HG03280 (cell line): ENCODE measurements at regions not wholly inside any gene's neighbourhood (a gene's known extent, or its start where the extent isn't known, plus 50 kb on each side); places are given as distances from the start of the nearest gene placed in this dataset.

Experiments used
- ATAC-seq: cut with Tn5 transposase; IDR thresholded peaks from one replicate; pipeline ENCODE4 v1.9.1; 2021; ENCODE audit warnings: mild to moderate bottlenecking, moderate library complexity; ENCODE audit not compliant: unreplicated experiment

DNA sequence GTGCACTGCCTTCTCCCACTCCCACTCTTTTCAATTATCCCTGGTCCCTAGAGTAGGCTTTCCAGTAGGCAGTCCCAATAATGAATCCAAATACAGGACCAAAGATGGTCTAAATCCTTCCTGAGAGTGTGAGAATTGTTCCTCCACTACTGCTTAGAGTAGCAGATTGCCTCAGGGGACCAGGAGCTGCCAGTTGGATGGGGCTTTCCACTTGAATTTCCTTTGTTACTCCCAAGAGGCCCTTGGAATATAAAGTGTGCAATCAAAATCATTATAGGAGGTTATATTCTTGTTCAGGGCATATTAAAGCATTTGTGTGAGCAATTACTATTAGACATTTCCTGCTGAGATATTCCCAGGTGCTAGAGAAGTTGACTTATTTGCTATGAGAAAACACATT is 156.6 kb upstream of the TLL1 start:
- ATAC-seq = no peak

DNA sequence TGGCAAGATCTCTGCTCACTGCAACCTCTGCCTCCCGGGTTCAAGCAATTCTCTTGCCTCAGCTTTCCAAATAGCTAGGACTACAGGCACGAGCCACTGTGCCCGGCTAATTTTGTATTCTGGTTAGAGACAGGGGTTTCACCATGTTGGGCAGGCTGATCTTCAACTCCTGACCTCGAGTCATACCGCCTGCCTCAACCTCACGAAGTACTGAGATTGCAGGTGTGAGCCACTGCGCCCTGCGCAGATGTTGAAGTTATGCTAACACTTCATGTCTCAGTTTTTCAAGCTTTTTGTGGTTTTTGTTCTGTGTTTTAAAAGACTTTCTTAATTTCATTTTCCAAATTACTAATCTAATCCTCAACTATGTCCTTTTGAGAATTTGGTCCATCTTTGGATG is 154.4 kb upstream of the TLL1 start:
- ATAC-seq = peak; percentile 61

DNA sequence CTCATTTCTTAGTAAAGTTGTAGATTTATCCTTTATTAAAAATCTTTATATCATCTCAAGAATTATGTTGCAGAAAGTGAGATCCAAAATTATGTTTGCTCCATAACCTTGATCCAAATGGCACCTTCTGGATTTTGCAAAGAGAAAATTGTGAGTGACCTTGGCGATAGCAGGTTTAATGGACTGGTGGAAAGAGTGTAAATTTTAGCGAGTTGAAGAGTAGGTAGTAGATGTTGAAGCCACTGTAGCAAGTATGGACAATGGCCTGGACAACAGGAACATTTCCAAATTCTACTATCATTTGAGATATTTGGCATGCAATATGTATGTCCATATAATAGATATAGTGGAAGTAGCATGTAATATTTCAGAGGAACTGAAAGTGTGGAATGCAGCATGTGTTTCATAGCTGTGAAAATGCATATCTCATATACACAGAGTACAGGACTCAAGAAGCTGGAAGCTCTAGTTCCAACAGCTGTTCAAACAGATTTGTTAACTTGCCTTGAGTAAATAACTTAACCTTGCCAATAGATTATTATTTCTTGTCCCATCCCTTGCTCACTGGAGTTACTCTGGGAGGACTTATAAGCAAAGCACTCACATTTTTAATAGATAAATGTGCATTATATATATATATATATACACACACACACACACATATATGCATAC is 152.5 kb upstream of the TLL1 start:
- no peak for ATAC-seq

DNA sequence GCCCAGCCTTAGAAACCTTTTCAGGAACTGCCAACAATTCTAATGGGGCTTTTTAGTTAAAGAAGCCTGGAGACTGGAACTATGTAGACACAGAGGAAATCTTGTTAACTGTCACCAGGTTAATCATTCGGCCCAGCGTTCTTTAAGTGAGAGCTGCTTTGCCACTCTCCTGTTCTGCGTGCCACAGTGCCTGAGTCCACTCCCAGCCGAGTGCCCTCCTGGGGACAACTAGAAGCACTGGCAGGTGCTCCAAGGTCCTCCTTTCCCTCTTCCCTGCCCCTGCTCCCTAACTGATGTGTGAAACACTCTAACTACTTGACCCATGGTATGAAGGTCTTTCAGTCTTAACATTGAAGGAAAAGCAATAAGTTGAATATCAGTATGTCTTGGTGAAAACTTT is 151.2 kb upstream of the TLL1 start:
- no peak for ATAC-seq

DNA sequence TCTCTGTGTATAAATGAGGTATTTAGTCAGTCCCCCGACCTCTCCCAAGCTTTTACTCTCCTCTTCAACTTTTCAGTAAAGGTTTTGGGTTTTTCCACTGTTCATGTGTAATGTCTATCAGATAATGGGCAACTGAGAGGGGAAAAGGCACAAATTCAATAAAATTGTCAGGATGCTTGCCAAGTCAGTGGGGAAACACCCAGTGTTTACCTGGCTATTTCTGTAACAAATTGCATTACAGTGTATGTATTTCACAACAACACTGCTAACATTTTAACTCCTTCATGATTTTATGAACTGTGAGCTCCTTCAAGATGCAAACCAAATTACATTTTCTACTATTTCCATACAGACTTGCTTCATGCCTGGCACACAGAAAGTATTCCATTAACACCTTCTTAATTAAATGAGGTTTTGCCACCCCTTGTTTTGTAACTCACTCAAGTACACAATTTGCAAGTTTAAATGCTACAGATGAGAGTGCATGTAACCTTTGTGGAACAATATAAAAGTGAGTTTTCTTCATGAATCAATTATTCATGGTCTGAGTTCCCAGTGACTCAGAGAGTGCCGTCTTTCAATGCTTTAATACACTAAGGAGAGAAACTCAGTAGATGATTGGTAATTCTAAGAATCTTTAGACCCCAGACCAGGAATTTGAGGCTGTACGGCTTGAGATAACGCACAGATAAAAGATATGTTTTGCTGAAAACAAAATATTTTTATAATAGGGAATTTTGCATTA is 149.8 kb upstream of the TLL1 start:
- no peak for ATAC-seq

DNA sequence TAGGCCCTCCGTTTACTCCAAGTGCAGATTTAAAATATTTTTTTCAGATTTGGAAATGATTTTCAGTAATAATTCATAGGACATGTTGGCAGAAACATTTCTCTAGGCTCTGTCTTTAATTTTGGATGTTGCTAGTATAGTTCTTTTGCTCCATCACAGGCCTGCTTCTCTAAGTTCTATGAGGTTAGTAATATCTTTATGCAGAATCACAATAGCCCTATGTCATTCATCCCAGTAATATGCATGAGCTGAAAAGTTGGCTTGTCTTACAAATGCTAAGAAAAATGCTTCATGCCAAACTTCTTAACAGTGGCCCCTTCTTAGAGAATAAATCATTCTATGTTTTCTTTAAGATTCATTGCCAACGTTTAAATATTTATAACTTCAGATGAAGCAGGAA is 148.3 kb upstream of the TLL1 start:
- no peak for ATAC-seq

DNA sequence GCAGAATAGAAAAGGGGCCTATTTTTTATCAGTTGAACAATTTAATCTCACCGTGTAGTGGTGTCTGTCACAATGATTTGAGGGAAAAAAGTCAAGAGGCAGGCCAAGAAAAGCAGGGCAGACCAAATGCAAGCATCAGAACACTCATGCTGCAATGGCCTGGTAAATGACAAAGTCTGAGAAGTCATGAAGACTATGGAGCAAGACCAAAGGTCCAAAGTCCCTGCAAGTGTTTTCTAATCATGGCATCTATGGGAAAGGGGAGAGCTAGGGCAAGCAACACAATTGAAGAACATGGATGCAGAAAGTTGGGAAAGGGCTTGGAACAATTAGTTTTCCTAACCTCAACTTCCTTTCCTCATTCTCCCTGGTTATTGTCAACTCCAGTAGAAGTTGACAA is 147.7 kb upstream of the TLL1 start:
- ATAC-seq = no peak

DNA sequence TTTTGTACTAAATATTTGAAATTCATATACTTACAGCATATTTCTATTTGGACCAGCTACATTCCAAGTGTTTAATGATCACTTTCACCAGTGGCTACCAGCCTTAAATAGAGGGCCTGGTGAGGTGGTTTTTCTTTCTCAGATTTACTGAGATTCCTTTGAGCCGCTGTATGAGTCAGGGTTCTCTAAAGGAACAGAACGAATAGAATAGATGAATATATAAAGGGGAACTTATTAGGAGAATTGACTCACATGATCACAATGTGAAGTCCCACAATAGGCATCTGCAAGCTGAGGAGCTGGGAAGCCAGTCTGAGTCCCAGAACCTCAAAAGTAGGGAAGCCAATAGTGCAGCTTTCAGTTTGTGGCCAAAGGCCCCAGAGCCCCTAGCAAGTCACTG is 146.2 kb upstream of the TLL1 start:
- ATAC-seq = no peak

DNA sequence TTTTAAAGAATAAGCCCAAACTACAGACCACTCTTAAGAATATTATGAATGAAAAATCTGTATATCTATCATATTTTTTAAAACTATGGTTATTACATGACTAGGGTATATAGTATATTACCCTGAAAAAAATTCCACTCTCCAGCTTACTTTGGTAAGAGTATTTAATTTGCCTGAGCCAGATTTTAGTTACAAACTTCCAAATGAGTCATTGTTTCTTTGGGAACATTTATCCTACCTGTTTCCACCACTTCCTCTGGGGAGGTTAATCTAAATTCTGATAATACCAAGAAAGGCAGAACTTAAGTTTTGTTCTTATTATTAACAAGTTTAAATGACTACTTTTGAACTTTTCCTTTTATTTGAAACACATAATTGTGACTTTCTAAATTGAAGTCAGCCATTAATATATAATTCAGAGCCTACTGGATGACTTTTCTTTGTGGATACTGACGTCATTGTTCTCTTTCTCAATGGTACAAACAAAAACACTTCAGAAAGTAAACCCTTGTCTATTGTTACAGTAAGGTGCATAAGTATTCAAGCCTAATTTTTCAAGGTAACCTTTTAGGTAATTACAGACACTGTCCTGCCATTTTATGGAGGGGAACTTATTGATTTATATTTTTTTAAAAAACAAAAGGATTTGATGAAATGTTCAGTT is 135.6 kb upstream of the TLL1 start:
- ATAC-seq = no peak

DNA sequence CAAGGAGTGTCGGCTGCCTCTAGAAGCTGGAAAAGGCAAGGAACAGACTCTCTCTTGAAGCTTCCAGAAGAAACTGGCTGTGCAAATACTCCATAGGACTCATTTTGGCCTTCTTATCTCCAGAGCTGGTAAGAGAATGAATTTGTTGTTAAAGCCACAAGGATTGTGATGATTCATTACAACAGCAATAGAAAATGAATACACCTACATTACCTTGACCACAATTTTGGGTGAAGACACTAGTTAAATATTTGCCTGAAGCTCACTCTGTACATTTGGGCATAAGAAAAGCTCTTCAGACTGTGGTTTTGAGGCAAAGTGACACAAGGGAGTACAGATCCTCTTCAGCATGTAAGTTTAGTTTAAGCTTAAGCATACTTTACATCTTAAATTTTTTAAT is 134.5 kb upstream of the TLL1 start:
- no peak for ATAC-seq

DNA sequence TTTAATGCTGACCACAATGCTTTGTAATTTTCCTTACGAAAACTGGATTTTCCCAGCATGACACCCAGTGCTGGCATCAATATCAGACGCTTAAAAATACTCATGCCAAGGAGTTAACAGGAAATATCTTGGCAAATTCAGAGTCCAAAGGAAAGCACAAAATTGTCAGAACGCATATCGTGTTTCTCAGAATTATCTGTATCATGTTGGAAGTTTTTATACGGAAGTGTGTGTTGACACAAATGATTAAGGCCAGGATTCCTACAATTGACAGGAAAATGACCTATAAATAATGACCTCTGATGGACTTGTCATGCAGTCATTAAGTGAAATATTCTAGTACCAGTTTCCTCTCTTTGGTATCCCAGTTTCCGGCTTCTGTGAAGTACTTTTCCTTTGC is 132.1 kb upstream of the TLL1 start:
- no peak for ATAC-seq

DNA sequence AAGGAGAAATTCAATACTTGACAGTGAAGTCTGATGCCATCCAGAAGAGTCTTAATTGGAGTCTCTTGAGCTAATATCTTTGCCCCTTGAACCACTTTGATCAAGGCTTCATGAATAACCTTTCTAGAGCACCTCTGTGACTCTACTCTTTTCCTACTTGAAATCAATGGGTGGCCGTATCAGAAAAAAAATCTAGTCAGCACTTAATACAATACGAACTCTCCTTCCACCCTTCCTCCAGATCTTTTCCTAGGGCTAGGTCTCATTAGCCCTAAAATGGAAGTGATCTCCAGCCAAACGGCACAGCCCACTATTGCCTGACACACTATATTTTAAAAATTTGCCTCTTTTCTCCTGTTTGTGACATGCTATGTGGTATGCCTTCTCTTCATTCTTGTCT is 129.6 kb upstream of the TLL1 start:
- no peak for ATAC-seq

DNA sequence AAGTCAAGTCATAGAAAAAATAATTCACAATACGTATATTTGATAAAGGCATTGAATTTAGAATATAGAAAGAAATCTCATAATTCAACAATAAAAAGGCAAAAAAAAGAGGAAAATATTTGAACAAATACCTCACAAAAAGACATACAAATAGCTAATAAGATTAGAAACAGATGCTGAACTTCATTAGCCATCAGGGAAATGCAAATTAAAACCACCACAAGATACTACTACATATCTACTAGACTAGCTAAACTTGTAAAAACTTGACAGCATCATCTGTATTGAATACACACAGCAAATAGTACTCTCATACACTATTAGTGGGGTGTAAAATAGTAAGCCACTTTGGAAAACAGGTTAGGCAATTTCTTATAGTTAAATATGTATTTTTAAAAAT is 128.7 kb upstream of the TLL1 start:
- ATAC-seq = no peak

DNA sequence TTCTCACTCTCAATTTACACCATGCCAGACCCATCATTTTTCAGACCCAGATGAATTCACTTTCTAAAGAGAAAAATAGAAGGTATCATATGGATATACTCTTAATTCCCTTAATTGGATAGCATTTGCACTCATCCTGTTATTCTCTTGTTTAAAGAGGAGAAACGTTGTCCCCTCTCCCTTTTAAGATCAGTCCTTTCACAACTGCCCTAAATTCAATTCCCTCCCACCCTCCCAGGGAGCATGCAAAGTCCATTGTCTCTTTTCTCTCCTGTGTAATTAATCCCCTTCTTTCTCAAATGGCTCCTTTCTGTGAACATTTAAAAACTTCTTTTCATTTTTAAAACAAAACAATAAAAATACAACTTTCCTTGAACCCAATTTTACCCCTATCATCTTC is 124.7 kb upstream of the TLL1 start:
- ATAC-seq = no peak

DNA sequence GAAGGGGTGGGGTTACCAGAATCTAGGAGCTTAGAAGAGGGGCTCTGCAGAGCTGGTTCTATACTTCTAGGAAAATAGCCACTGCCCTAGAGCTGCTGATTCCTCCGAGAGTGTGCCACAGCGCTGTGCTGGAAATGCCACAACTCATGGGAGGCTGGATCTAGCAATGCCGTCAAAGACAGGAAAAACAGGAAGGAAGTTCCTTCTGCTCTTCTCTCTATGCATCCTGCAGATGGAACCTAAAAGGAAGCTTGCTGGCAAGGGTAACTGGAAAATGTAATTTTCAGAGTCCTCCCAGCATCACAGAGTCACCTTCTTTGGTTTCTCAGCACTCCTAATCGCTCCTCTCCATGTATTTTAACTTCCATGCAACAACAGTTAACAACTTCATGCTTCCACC is 121.2 kb upstream of the TLL1 start:
- ATAC-seq = no peak

DNA sequence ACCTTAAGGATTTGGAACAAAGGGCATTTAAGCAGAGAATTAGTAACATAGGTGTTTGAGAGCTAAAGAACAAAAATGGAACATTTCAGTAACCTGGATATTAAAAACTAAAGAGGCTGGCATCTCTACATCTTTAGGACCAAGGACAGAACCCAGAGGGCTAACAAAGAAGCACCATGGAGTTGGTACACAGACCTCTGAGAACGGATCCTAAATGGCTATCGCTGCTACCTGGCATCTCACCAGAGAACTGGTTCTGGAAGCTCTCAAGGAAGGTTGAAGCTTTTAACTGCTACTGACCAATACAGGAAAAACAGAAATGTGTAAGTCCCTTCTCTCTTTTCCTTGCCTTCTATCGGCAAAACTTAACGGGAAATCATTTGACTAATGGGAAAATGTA is 118.4 kb upstream of the TLL1 start:
- no peak for ATAC-seq

DNA sequence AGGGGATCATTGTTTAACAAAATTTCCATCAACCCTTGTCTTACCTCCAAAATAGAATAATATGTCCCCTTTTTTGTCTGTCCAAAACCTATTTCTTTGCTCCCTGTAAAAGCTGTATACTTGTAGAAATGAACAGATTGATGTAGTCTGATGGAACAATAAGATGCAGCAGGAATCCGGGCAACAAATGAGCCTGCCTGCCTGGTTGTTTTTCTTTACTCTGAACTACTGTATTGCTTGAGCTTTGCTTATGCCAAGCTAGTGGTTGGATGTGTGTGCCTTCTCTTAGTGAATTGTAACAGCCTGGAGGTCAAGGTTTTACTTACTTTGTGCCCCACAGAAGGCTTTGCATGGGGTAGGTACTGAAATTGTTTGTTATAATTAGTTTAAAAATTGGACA is 116.2 kb upstream of the TLL1 start:
- ATAC-seq = no peak

DNA sequence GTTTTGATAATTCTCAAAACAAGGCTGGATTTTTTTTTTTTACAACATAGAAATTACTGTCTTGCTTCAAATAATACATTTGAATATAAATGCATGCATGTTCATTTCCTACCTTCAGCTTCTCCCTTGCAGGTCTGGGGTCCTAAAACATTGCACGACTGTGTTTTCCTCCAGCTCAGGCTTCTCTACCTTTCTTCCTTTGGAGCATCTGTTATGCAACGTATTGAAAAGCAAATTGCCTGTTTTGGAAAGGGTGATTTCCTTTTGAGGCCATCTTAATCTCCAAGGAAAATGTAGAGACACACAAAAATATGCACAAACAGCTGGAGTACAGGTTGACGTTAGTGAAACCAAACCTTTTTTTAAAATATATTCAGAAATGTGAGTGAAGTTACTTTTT is 115.6 kb upstream of the TLL1 start:
- ATAC-seq = no peak

DNA sequence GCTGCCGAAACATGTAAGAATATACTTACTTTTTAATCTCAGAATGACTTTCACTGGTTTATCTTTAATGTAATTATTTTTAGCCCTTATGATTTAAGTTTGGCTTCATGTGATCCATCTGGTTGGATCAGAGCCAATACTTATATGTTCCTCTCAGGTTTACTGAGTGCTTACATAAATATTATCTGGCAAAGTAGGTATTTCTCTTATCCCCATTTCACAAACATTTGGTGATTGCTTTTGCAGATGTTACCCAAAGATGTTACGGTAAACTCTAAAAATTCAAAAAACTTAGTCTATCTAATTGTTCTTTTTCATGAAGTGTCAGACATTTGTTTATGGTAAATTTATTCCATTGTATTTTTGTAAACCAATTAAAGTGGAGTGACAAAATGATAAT is 115.0 kb upstream of the TLL1 start:
- ATAC-seq = no peak

DNA sequence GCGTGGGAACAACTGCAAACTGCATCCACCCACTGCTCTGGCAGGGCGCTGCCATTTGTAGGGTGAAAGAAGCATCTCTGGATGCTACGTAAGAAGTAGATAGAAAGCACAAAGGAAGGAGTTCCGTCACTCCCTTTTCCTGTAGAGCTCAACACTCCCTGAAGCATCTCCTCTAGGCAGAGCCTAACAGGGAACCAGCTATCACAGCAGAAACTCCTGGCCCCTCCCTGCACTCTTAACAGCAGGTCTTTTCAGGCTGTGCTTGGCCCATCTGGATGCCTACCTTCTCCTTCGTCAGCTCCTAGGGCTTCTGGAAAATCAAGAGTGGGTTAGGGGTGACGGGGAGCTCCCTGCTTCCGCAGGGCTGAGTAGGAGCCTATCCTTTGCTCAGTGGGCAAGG is 112.9 kb upstream of the TLL1 start:
- ATAC-seq = no peak

DNA sequence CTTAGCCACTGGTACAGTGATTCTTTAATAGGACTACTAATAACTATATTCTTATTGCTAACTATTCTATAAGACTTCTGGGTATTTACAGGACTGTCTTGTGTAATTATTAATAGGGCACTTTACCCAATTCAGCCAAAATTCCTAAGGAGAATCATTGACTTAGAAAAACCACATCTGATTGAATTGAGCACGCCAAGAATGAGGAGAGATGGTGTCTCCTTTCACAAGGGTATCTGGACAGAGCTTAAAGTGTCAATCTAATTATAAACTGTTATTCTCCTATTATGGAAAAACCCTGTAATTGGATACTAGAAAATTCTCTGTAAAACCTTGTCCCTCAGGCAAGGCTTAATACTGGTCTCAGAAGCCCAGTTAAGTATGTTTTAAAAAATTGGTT is 111.1 kb upstream of the TLL1 start:
- no peak for ATAC-seq

DNA sequence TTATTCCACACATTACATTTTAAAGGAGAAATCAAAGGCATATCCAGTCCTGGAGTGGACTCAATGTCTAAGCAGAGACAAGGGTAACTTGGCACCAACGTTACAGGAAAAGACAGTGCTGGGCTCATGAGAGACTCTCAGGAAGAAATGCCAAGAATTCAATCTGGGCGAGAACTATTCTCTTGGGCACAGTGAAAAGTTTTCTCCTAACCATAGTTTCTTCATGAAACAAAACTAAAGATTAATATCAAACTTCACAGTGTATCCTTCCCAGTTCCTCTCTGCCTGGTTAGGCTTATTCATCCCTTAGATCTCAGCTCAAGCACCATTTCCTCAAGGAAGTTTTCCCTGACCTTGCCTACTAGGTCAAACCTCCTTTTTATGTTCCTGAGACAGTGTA is 109.4 kb upstream of the TLL1 start:
- ATAC-seq = no peak
